Kasumi-1 (cell line): ENCODE measurements at regions not wholly inside any gene's neighbourhood (a gene's known extent, or its start where the extent isn't known, plus 50 kb on each side); places are given as distances from the start of the nearest gene placed in this dataset.
"Not testable (repeated sequence)": the region's sequence is repeated elsewhere in the genome, so short reads cannot be mapped to it uniquely, and the experiment has no call there.

Source experiments
- DNase-seq, 2 experiments: peaks; one replicate each; lab custom pipeline; 2025; lab: John Stamatoyannopoulos, UW

- peak; percentile 60 to 76 for DNase-seq
These were observed 493.1 kb downstream of the SOCS6 start for GRCh38 chr18:70781860-70782453.

GRCh38 chr18:70766254-70766653 is 477.4 kb downstream of the SOCS6 start:
- not testable (repeated sequence) for DNase-seq

GRCh38 chr18:70762812-70763211 is 474.0 kb downstream of the SOCS6 start:
- DNase-seq: no peak

GRCh38 chr18:70758780-70759179 is 469.9 kb downstream of the SOCS6 start:
- DNase-seq: no peak

GRCh38 chr18:70754486-70754885 is 465.6 kb downstream of the SOCS6 start:
- no peak for DNase-seq

- no peak for DNase-seq
These were observed 444.1 kb downstream of the SOCS6 start for GRCh38 chr18:70732916-70733315.

GRCh38 chr18:70732188-70732587 is 443.3 kb downstream of the SOCS6 start:
- no peak for DNase-seq

GRCh38 chr18:70720607-70721006 is 431.8 kb downstream of the SOCS6 start:
- DNase-seq: no peak

GRCh38 chr18:70709720-70710119 is 420.9 kb downstream of the SOCS6 start:
- no peak for DNase-seq

GRCh38 chr18:70709144-70709543 is 420.3 kb downstream of the SOCS6 start:
- DNase-seq: no peak

GRCh38 chr18:70705831-70706416 is 417.1 kb downstream of the SOCS6 start:
- DNase-seq: no peak

GRCh38 chr18:70700496-70700895 is 411.7 kb downstream of the SOCS6 start:
- DNase-seq: no peak

GRCh38 chr18:70698574-70698973 is 409.7 kb downstream of the SOCS6 start:
- DNase-seq: no peak

- DNase-seq: peak; percentile 28 to 30
These were observed 404.4 kb downstream of the SOCS6 start for GRCh38 chr18:70693246-70693645.

GRCh38 chr18:70689765-70690164 is 400.9 kb downstream of the SOCS6 start:
- not testable (repeated sequence) for DNase-seq

- no peak for DNase-seq
These were observed 399.4 kb downstream of the SOCS6 start for GRCh38 chr18:70688286-70688685.

GRCh38 chr18:70684821-70685220 is 396.0 kb downstream of the SOCS6 start:
- DNase-seq: no peak

GRCh38 chr18:70683263-70683662 is 394.4 kb downstream of the SOCS6 start:
- no peak for DNase-seq

- no peak for DNase-seq
These were observed 386.1 kb downstream of the SOCS6 start for GRCh38 chr18:70674896-70675295.

GRCh38 chr18:70673831-70674230 is 385.0 kb downstream of the SOCS6 start:
- no peak for DNase-seq

- no peak for DNase-seq
These were observed 383.7 kb downstream of the SOCS6 start for GRCh38 chr18:70672581-70672980.

- DNase-seq: no peak
These were observed 383.2 kb downstream of the SOCS6 start for GRCh38 chr18:70671889-70672565.

GRCh38 chr18:70666936-70667335 is 378.1 kb downstream of the SOCS6 start:
- DNase-seq: no peak

- no peak for DNase-seq
These were observed 374.3 kb downstream of the SOCS6 start for GRCh38 chr18:70663141-70663540.
